ENCODE measurements at regions not wholly inside any gene's neighbourhood (a gene's known extent, or its start where the extent isn't known, plus 50 kb on each side); places are given as distances from the start of the nearest gene placed in this dataset.

DNA sequence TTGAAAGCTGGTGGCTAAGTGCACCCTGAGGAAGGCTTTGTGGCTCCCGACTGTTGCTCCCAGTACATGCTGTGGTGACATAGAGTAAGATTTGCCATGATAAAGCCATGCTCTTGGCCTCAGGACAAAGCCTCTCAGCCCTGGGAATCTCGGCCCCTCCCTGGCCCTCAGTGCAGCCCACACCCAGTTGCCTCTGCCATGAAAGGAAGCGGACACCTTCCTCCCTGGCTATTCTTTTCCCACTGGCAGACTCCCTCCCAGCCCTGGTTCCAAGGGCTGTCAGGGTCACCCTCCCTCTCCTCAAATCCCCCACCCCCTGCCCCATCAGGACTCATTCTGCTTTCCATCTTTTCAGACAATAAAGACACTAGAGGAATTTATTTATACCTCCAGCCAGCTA lies 119.8 kb upstream of the NEO1 start:
- no peaks in the 10 kb centered on the region for H3K36me3 Mint-ChIP-seq (ENCODE audit: low read depth)
- H3K4me3 Mint-ChIP-seq, result no peak overlapping the region
- no peak for ATAC-seq (ENCODE audit: low read depth)
- POLR2A ChIA-PET, result no interaction called here
- H3K4me1 Mint-ChIP-seq, result no peaks in the 10 kb centered on the region
- H3K27ac Mint-ChIP-seq, result no peak overlapping the region
- CTCF ChIA-PET, result no interaction called here
- DNase-seq, result no peak
- TF ChIP-seq, protein P1, sequence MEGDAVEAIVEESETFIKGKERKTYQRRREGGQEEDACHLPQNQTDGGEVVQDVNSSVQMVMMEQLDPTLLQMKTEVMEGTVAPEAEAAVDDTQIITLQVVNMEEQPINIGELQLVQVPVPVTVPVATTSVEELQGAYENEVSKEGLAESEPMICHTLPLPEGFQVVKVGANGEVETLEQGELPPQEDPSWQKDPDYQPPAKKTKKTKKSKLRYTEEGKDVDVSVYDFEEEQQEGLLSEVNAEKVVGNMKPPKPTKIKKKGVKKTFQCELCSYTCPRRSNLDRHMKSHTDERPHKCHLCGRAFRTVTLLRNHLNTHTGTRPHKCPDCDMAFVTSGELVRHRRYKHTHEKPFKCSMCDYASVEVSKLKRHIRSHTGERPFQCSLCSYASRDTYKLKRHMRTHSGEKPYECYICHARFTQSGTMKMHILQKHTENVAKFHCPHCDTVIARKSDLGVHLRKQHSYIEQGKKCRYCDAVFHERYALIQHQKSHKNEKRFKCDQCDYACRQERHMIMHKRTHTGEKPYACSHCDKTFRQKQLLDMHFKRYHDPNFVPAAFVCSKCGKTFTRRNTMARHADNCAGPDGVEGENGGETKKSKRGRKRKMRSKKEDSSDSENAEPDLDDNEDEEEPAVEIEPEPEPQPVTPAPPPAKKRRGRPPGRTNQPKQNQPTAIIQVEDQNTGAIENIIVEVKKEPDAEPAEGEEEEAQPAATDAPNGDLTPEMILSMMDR (IDR thresholded peaks at IDR 0.05), result no peak
- H3K9me3 Mint-ChIP-seq, result peaks cover 2% of the 10 kb centered on the region
- peaks cover 35% of the 10 kb centered on the region for H3K27me3 Mint-ChIP-seq
- intact Hi-C loops (cut with micrococcal nuclease), result no loop called here

DNA sequence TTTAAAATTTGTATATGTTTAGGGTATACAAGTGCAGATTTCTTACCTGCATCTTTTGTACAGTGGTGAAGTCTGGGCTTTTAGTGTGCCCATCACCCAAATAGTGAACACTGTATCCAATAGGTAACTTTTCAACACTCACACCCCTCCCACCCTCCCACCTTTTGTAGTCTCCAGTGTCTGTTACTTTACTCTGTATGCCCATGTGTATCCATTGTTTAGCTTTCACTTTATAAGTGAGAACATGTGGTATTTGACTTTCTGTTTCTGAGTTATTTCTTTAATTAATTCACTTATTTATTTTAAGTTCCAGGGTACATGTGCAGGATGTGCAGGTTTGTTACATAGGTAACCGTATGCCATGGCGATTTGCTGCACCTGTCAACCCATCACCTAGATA lies 124.8 kb upstream of the NEO1 start:
- ChIA-PET POLR2A (interaction anchor here (0.6 kb wide), 1 partner anchor 237 kb away, joined by 3 read pairs; no protein-coding TSS in a partner anchor), CTCF (no interaction called here)
- TF ChIP-seq, protein P1 (IDR thresholded peaks at IDR 0.05), result no peak
- no peaks in the 10 kb centered on the region for H3K4me1 Mint-ChIP-seq
- peaks cover 31% of the 10 kb centered on the region for H3K27me3 Mint-ChIP-seq
- intact Hi-C loops (cut with micrococcal nuclease), result no loop called here
- H3K36me3 Mint-ChIP-seq (ENCODE audit: low read depth), result no peaks in the 10 kb centered on the region
- ATAC-seq (ENCODE audit: low read depth) (no peak), DNase-seq (no peak)
- no peak overlapping the region for H3K4me3 Mint-ChIP-seq
- H3K9me3 Mint-ChIP-seq, result peaks cover 2% of the 10 kb centered on the region
- H3K27ac Mint-ChIP-seq, result no peak overlapping the region

- ATAC-seq (ENCODE audit: low read depth), result no peak
- no peaks in the 10 kb centered on the region for H3K4me1 Mint-ChIP-seq
- intact Hi-C loops (cut with micrococcal nuclease), result no loop called here
- H3K36me3 Mint-ChIP-seq (ENCODE audit: low read depth), result no peaks in the 10 kb centered on the region
- TF ChIP-seq, protein P1 (IDR thresholded peaks at IDR 0.05), result no peak
- CTCF ChIA-PET, result interaction anchor here (0.6 kb wide), 1 partner anchor 120 kb away, joined by 3 read pairs; no protein-coding TSS in a partner anchor
- peaks cover 28% of the 10 kb centered on the region for H3K27me3 Mint-ChIP-seq
- no peak for DNase-seq
- no peak overlapping the region for H3K4me3 Mint-ChIP-seq
- POLR2A ChIA-PET, result no interaction called here
- no peak overlapping the region for H3K27ac Mint-ChIP-seq
- peaks cover 2% of the 10 kb centered on the region for H3K9me3 Mint-ChIP-seq
These were observed 126.6 kb upstream of the NEO1 start for GRCh38 chr15:72925661-72926060.

- TF ChIP-seq, protein P1 (IDR thresholded peaks at IDR 0.05), result no peak
- DNase-seq, result no peak
- ChIA-PET POLR2A (no interaction called here), CTCF (no interaction called here)
- intact Hi-C loops (cut with micrococcal nuclease), result no loop called here
- peaks cover 23% of the 10 kb centered on the region for H3K27me3 Mint-ChIP-seq
- ATAC-seq (ENCODE audit: low read depth), result no peak
- H3K9me3 Mint-ChIP-seq, result peaks cover 2% of the 10 kb centered on the region
- H3K4me3 Mint-ChIP-seq, result no peak overlapping the region
- H3K27ac Mint-ChIP-seq, result no peak overlapping the region
- H3K36me3 Mint-ChIP-seq (ENCODE audit: low read depth), result no peaks in the 10 kb centered on the region
- no peaks in the 10 kb centered on the region for H3K4me1 Mint-ChIP-seq
These were observed 129.0 kb upstream of the NEO1 start for GRCh38 chr15:72923289-72923688.

DNA sequence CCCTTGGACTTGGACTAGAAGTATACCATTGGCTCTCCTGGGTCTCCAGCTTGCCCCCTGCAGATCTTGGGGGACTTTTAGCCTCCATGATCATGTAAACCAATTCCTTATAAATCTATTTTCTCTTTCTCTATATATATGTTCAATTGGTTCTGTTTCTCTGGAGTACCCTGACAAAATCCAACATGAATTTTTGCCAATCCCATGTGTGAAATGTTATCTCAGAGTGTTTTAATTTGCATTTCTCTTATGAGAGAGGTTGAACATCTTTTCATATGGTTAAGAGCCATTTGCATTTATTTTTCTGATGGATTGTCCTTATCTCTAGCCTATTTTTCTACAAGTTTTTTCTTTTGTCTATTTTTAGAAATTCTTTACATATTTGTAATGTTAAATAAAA lies 131.7 kb upstream of the NEO1 start:
- no peaks in the 10 kb centered on the region for H3K4me1 Mint-ChIP-seq
- TF ChIP-seq, protein P1 (IDR thresholded peaks at IDR 0.05), result no peak
- no peaks in the 10 kb centered on the region for H3K9me3 Mint-ChIP-seq
- ChIA-PET CTCF (no interaction called here), POLR2A (no interaction called here)
- H3K27me3 Mint-ChIP-seq, result peaks cover 11% of the 10 kb centered on the region
- DNase-seq, result no peak
- intact Hi-C loops (cut with micrococcal nuclease), result no loop called here
- no peak overlapping the region for H3K27ac Mint-ChIP-seq
- ATAC-seq (ENCODE audit: low read depth), result no peak
- H3K36me3 Mint-ChIP-seq (ENCODE audit: low read depth), result no peaks in the 10 kb centered on the region
- H3K4me3 Mint-ChIP-seq, result no peak overlapping the region
